HCT116 (cell line): ENCODE measurements at regions not wholly inside any gene's neighbourhood (a gene's known extent, or its start where the extent isn't known, plus 50 kb on each side); places are given as distances from the start of the nearest gene placed in this dataset.

Experiments
- CEBPB ChIP-seq: IDR thresholded peaks from 2 replicates; pipeline ENCODE4 v1.6.1; 2012; ENCODE audit warnings: low read depth
- EGR1 ChIP-seq: IDR thresholded peaks from 2 replicates; pipeline ENCODE4 v1.6.1; 2012; ENCODE audit warnings: low read depth
- EZH2 ChIP-seq: fragments of 200-600 bp; sonication (generic); IDR thresholded peaks from 2 replicates; pipeline ENCODE4 v1.6.1; 2017; ENCODE audit warnings: antibody characterized with exemption, mixed run types
- POLR2A ChIP-seq: IDR thresholded peaks from 2 replicates; pipeline ENCODE4 v1.7.0; 2011; ENCODE audit warnings: borderline replicate concordance; ENCODE audit not compliant: insufficient read depth, insufficient read length; ENCODE audit errors: extremely low read depth
- RAD21 ChIP-seq: IDR thresholded peaks from 2 replicates; pipeline ENCODE4 v1.6.1; 2012; ENCODE audit warnings: low read depth, mild to moderate bottlenecking
- SP1 ChIP-seq: IDR thresholded peaks from 2 replicates; pipeline ENCODE4 v1.6.1; 2012; ENCODE audit warnings: low read depth
- ZNF274 ChIP-seq: fragments of 200-500 bp; sonication (Bioruptor generic); IDR thresholded peaks from 2 replicates; pipeline ENCODE4 v1.6.1; 2014; ENCODE audit warnings: mild to moderate bottlenecking, low read depth, low read length, inconsistent platforms
- TF ChIP-seq, protein P1 (sequence below), 3 experiments: fragments of 200-600 bp in 1 of 3; sonication (generic) in 1 of 3; IDR thresholded peaks in 2 of 3; conservative IDR thresholded peaks in 1 of 3; 2 replicates each; pipeline ENCODE4 v1.5.1; 2012 to 2017; ENCODE audit warnings: low read depth in 2 of 3, low read length in 2 of 3, antibody characterized with exemption in 1 of 3, borderline replicate concordance in 1 of 3, control low read depth in 1 of 3, mild to moderate bottlenecking in 1 of 3, mixed read lengths in 1 of 3, mixed run types in 1 of 3, moderate library complexity in 1 of 3; ENCODE audit not compliant: insufficient read depth in 1 of 3
- TF ChIP-seq, protein P2 (sequence below): IDR thresholded peaks from 2 replicates; pipeline ENCODE4 v1.6.1; 2012; ENCODE audit warnings: low read depth
- TF ChIP-seq, protein P3 (sequence below): IDR thresholded peaks from 2 replicates; pipeline ENCODE4 v1.6.1; 2012

DNA sequence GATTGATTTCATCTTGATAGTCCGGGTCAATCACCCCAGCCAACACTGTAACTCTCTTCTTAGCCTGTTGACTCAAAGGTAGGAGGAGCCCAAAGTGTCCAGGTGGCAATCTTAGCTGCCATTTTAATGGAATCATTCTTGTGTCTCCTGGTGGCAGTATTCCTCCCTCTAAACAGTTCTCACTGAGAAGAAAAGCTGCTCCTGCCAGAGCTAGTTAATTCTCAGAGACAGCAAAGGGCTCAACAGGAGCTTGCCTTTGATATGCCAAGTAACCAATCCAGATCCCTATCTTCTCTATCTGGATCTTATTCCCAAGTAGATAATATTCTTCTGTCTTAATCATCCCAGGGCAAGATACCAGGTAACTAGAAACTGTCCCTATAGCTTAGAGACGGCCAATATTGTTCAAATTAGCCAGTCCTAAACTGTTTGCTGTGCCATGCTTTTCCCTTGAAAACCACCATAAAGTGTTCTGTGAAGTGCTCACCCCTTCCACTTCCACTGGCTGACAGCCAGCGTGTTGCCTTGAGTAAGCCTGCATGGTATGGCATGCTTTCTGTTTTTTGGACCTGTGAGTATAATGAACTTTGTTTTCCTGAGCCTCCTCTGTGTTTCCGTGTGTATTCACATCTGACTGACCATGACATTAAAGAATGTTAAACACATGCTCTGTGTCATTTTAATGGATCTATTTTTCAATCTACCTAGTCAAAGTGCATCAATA is 463.7 kb upstream of the SLITRK5 start:
- TF ChIP-seq EZH2 (no peak), POLR2A (no peak), EGR1 (no peak), ZNF274 (no peak), SP1 (no peak), CEBPB (no peak), RAD21 (no peak)
- TF ChIP-seq, protein P1, sequence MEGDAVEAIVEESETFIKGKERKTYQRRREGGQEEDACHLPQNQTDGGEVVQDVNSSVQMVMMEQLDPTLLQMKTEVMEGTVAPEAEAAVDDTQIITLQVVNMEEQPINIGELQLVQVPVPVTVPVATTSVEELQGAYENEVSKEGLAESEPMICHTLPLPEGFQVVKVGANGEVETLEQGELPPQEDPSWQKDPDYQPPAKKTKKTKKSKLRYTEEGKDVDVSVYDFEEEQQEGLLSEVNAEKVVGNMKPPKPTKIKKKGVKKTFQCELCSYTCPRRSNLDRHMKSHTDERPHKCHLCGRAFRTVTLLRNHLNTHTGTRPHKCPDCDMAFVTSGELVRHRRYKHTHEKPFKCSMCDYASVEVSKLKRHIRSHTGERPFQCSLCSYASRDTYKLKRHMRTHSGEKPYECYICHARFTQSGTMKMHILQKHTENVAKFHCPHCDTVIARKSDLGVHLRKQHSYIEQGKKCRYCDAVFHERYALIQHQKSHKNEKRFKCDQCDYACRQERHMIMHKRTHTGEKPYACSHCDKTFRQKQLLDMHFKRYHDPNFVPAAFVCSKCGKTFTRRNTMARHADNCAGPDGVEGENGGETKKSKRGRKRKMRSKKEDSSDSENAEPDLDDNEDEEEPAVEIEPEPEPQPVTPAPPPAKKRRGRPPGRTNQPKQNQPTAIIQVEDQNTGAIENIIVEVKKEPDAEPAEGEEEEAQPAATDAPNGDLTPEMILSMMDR (IDR thresholded peaks at IDR 0.05 in 2 of 3, conservative IDR thresholded peaks at IDR 0.05 in 1 of 3; ENCODE audit: borderline replicate concordance in 1 of 3, insufficient read depth in 1 of 3, low read depth in 2 of 3, low read length in 2 of 3) = no peak
- TF ChIP-seq, protein P2, sequence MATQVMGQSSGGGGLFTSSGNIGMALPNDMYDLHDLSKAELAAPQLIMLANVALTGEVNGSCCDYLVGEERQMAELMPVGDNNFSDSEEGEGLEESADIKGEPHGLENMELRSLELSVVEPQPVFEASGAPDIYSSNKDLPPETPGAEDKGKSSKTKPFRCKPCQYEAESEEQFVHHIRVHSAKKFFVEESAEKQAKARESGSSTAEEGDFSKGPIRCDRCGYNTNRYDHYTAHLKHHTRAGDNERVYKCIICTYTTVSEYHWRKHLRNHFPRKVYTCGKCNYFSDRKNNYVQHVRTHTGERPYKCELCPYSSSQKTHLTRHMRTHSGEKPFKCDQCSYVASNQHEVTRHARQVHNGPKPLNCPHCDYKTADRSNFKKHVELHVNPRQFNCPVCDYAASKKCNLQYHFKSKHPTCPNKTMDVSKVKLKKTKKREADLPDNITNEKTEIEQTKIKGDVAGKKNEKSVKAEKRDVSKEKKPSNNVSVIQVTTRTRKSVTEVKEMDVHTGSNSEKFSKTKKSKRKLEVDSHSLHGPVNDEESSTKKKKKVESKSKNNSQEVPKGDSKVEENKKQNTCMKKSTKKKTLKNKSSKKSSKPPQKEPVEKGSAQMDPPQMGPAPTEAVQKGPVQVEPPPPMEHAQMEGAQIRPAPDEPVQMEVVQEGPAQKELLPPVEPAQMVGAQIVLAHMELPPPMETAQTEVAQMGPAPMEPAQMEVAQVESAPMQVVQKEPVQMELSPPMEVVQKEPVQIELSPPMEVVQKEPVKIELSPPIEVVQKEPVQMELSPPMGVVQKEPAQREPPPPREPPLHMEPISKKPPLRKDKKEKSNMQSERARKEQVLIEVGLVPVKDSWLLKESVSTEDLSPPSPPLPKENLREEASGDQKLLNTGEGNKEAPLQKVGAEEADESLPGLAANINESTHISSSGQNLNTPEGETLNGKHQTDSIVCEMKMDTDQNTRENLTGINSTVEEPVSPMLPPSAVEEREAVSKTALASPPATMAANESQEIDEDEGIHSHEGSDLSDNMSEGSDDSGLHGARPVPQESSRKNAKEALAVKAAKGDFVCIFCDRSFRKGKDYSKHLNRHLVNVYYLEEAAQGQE = no peak
- TF ChIP-seq, protein P3, sequence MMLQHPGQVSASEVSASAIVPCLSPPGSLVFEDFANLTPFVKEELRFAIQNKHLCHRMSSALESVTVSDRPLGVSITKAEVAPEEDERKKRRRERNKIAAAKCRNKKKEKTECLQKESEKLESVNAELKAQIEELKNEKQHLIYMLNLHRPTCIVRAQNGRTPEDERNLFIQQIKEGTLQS = no peak
